IPS-18a (cell line): ENCODE measurements at regions not wholly inside any gene's neighbourhood (a gene's known extent, or its start where the extent isn't known, plus 50 kb on each side); places are given as distances from the start of the nearest gene placed in this dataset.
"Not testable (repeated sequence)": the region's sequence is repeated elsewhere in the genome, so short reads cannot be mapped to it uniquely, and the experiment has no call there.

Source experiments
- H3K27ac ChIP-seq: one replicate; pipeline ENCODE4 v1.5.1; 2013; ENCODE audit warnings: low read length
- H3K27me3 ChIP-seq: one replicate; pipeline ENCODE4 v1.6.1; 2013; ENCODE audit warnings: mild to moderate bottlenecking, low read length; ENCODE audit not compliant: control insufficient read depth, insufficient read depth
- H3K36me3 ChIP-seq: one replicate; pipeline ENCODE4 v1.6.1; 2013; ENCODE audit warnings: low read depth, low read length; ENCODE audit not compliant: control insufficient read depth
- H3K4me1 ChIP-seq: one replicate; pipeline ENCODE4 v1.6.1; 2013; ENCODE audit warnings: low read depth, low read length; ENCODE audit not compliant: control insufficient read depth
- H3K4me3 ChIP-seq: one replicate; pipeline ENCODE4 v1.5.1; 2013; ENCODE audit warnings: low read length
- H3K9ac ChIP-seq: one replicate; pipeline ENCODE4 v1.6.1; 2013; ENCODE audit warnings: mild to moderate bottlenecking, low read length, moderate library complexity
- H3K9me3 ChIP-seq: one replicate; pipeline ENCODE4 v1.6.1; 2013; ENCODE audit warnings: low read depth, low read length; ENCODE audit not compliant: control insufficient read depth

DNA sequence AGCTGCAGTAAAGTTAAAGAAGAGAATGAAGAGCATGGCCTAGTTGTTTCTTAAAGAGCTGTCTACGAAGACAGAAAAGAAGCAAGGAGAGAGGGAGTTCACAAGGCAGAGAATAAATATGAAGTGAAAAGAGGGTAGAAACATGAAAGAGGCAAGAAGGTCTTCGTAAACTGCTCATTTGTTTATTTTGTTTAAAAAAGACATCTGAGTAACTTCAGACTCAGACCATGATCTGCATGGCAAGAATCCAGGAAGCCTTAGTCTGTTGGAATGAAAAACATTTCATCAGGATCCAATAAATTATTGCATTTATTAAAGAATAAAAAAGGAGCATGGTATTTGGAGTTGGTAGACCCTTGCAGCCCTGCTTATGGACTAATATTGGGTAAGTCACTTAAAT is 151.1 kb downstream of the SEM1 start:
- Histone ChIP-seq H3K4me1 (no peaks in the 10 kb centered on the region), H3K36me3 (no peaks in the 10 kb centered on the region), H3K27ac (no peak overlapping the region), H3K9ac (no peak overlapping the region), H3K9me3 (no peaks in the 10 kb centered on the region), H3K4me3 (no peak overlapping the region), H3K27me3 (no peaks in the 10 kb centered on the region)

- H3K9ac ChIP-seq = no peak overlapping the region
- no peaks in the 10 kb centered on the region for H3K27me3 ChIP-seq
- no peaks in the 10 kb centered on the region for H3K4me1 ChIP-seq
- no peak overlapping the region for H3K4me3 ChIP-seq
- H3K27ac ChIP-seq = no peak overlapping the region
- H3K36me3 ChIP-seq = no peaks in the 10 kb centered on the region
- no peaks in the 10 kb centered on the region for H3K9me3 ChIP-seq
Observed at GRCh38 chr7:96558093-96558492, 151.6 kb downstream of the SEM1 start.

- not testable (repeated sequence) for H3K9ac ChIP-seq, H3K27ac ChIP-seq, H3K36me3 ChIP-seq, H3K4me1 ChIP-seq, H3K4me3 ChIP-seq, H3K27me3 ChIP-seq, H3K9me3 ChIP-seq
Observed at GRCh38 chr7:96557598-96557997, 152.0 kb downstream of the SEM1 start.

GRCh38 chr7:96548664-96549063 is 161.0 kb downstream of the SEM1 start:
- no peaks in the 10 kb centered on the region for H3K36me3 ChIP-seq
- H3K4me1 ChIP-seq = no peaks in the 10 kb centered on the region
- no peaks in the 10 kb centered on the region for H3K9me3 ChIP-seq
- H3K27me3 ChIP-seq = no peaks in the 10 kb centered on the region
- no peak overlapping the region for H3K9ac ChIP-seq
- H3K4me3 ChIP-seq = no peak overlapping the region
- H3K27ac ChIP-seq = no peak overlapping the region

- Histone ChIP-seq H3K27me3 (no peaks in the 10 kb centered on the region), H3K36me3 (no peaks in the 10 kb centered on the region), H3K4me3 (no peak overlapping the region), H3K27ac (no peak overlapping the region), H3K9me3 (no peaks in the 10 kb centered on the region), H3K4me1 (no peaks in the 10 kb centered on the region), H3K9ac (no peak overlapping the region)
Observed at GRCh38 chr7:96547371-96547811, 162.3 kb downstream of the SEM1 start.

GRCh38 chr7:96546426-96546825 is 163.2 kb downstream of the SEM1 start:
- H3K36me3 ChIP-seq = no peaks in the 10 kb centered on the region
- no peaks in the 10 kb centered on the region for H3K27me3 ChIP-seq
- no peaks in the 10 kb centered on the region for H3K9me3 ChIP-seq
- no peaks in the 10 kb centered on the region for H3K4me1 ChIP-seq
- H3K4me3 ChIP-seq = no peak overlapping the region
- H3K27ac ChIP-seq = no peak overlapping the region
- H3K9ac ChIP-seq = no peak overlapping the region

- no peak overlapping the region for H3K27ac ChIP-seq
- H3K4me1 ChIP-seq = no peaks in the 10 kb centered on the region
- no peak overlapping the region for H3K4me3 ChIP-seq
- no peaks in the 10 kb centered on the region for H3K36me3 ChIP-seq
- H3K27me3 ChIP-seq = no peaks in the 10 kb centered on the region
- no peaks in the 10 kb centered on the region for H3K9me3 ChIP-seq
- H3K9ac ChIP-seq = no peak overlapping the region
Observed at GRCh38 chr7:96539471-96539870, 170.2 kb downstream of the SEM1 start.

GRCh38 chr7:96538632-96539031 is 171.0 kb downstream of the SEM1 start:
- Histone ChIP-seq H3K9ac (no peak overlapping the region), H3K36me3 (no peaks in the 10 kb centered on the region), H3K27me3 (no peaks in the 10 kb centered on the region), H3K27ac (no peak overlapping the region), H3K4me1 (no peaks in the 10 kb centered on the region), H3K9me3 (no peaks in the 10 kb centered on the region), H3K4me3 (no peak overlapping the region)

GRCh38 chr7:96534221-96534620 is 175.4 kb downstream of the SEM1 start:
- Histone ChIP-seq H3K9ac (no peak overlapping the region), H3K4me1 (no peaks in the 10 kb centered on the region), H3K36me3 (no peaks in the 10 kb centered on the region), H3K9me3 (no peaks in the 10 kb centered on the region), H3K27ac (no peak overlapping the region), H3K27me3 (no peaks in the 10 kb centered on the region), H3K4me3 (no peak overlapping the region)

DNA sequence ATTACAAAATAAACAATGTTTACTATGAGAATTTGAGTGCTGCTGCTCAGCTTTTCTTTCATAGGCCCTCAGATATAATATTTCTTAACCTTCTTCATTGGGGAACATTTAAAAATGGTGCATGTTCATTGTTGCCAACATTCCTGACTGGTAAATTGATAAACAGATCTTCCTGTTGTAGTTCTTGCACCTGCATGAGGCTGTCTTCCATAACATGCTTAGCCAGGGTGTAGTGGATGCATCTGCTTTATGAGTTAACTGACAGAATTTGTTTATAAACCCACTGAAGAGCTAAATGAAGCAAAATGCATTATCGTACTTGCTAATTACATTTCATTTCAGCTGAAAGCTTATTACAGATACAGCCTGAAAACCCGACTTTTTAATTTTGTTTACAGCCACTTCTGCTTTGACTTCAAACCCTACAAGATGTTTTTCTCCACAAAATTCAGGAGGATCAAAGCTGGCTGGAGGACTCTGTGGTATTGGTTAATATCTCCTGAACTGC is 177.2 kb downstream of the SEM1 start:
- Histone ChIP-seq H3K27me3 (no peaks in the 10 kb centered on the region), H3K4me3 (no peak overlapping the region), H3K27ac (no peak overlapping the region), H3K9me3 (no peaks in the 10 kb centered on the region), H3K36me3 (no peaks in the 10 kb centered on the region), H3K4me1 (no peaks in the 10 kb centered on the region), H3K9ac (no peak overlapping the region)

- no peaks in the 10 kb centered on the region for H3K4me1 ChIP-seq
- no peak overlapping the region for H3K27ac ChIP-seq
- no peak overlapping the region for H3K4me3 ChIP-seq
- no peaks in the 10 kb centered on the region for H3K36me3 ChIP-seq
- no peak overlapping the region for H3K9ac ChIP-seq
- H3K9me3 ChIP-seq = no peaks in the 10 kb centered on the region
- no peaks in the 10 kb centered on the region for H3K27me3 ChIP-seq
Observed at GRCh38 chr7:96531331-96531730, 178.3 kb downstream of the SEM1 start.

GRCh38 chr7:96530786-96531185 is 178.9 kb downstream of the SEM1 start:
- Histone ChIP-seq H3K4me3 (no peak overlapping the region), H3K4me1 (no peaks in the 10 kb centered on the region), H3K36me3 (no peaks in the 10 kb centered on the region), H3K9me3 (no peaks in the 10 kb centered on the region), H3K9ac (no peak overlapping the region), H3K27ac (no peak overlapping the region), H3K27me3 (no peaks in the 10 kb centered on the region)
